ENCODE measurements at regions not wholly inside any gene's neighbourhood (a gene's known extent, or its start where the extent isn't known, plus 50 kb on each side); places are given as distances from the start of the nearest gene placed in this dataset.
"Not testable (repeated sequence)": the region's sequence is repeated elsewhere in the genome, so short reads cannot be mapped to it uniquely, and the experiment has no call there.

GRCh38 chr7:52569151-52569550 is 466.3 kb upstream of the POM121L12 start:
- POLR2A ChIA-PET = no interaction called here
- CTCF ChIA-PET = no interaction called here
- no peak for TF ChIP-seq CTCF (IDR thresholded peaks at IDR 0.05; ENCODE audit: control extremely low read depth, extremely low read depth, low read depth, missing control alignments)
- DNase-seq (ENCODE audit: extremely low spot score) = no peak

DNA sequence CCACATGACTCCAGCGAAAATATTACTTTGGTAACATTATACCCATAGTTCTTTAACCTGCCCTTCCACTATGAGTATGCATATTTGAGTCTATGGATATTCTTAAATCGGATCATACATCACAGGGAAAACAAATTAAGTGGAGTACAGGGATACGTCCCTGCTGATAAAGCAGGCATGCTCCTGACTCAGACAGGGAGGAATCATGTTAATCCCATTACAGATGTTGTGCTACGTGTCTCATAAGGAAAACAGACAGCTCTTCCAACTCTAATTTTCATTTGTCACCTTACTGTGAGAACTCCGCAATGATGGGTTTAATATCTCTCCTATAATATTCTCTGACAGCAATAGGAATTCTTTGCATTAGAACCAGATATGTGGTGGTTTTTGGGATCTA is 469.5 kb upstream of the POM121L12 start:
- DNase-seq (ENCODE audit: extremely low spot score) = no peak
- ChIA-PET CTCF (interaction anchor here (0.6 kb wide), 1 partner anchor 8 kb away, joined by 3 read pairs; no protein-coding TSS in a partner anchor), POLR2A (no interaction called here)
- no peak for TF ChIP-seq CTCF (IDR thresholded peaks at IDR 0.05; ENCODE audit: control extremely low read depth, extremely low read depth, low read depth, missing control alignments)

GRCh38 chr7:52555805-52556204 is 479.6 kb upstream of the POM121L12 start:
- DNase-seq (ENCODE audit: extremely low spot score) = no peak
- CTCF ChIA-PET = no interaction called here
- TF ChIP-seq CTCF (IDR thresholded peaks at IDR 0.05; ENCODE audit: control extremely low read depth, extremely low read depth, low read depth, missing control alignments) = no peak
- POLR2A ChIA-PET = no interaction called here

- no peak for TF ChIP-seq CTCF (IDR thresholded peaks at IDR 0.05; ENCODE audit: control extremely low read depth, extremely low read depth, low read depth, missing control alignments)
- ChIA-PET POLR2A (no interaction called here), CTCF (interaction anchor here (1.0 kb wide), 1 partner anchor 10 kb away, joined by 3 read pairs; no protein-coding TSS in a partner anchor)
- DNase-seq (ENCODE audit: extremely low spot score) = no peak
Measured at GRCh38 chr7:52547308-52547910, 488.0 kb upstream of the POM121L12 start.

DNA sequence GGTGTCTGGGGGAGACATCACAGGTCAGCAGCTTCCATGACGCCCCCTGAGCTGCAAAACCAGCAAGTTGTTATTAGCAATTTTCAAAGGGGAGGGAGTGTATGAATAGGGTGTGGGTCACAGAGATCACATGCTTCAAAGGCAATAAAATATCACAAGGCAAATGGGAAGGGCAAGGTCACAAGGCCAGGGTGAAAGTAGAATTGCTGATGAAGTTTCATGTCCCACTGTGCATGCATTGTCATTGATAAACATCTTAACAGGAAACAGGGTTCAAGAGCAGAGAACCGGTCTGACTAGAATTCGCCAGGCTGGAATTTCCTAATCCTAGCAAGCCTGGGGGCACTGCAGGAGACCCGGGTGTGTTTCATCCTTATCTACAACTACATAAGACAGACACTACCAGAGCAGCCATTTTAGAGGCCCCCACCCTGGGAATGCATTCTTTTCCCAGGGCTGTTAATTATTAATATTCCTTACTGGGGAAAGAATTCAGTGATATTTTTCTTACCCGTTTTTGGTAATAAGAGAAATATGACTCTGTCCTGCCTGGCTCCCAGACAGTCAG is 494.2 kb upstream of the POM121L12 start:
- POLR2A ChIA-PET; DNase-seq (ENCODE audit: extremely low spot score); CTCF ChIA-PET: not testable (repeated sequence)

GRCh38 chr7:52540041-52540440 is 495.4 kb upstream of the POM121L12 start:
- ChIA-PET POLR2A (no interaction called here), CTCF (no interaction called here)
- TF ChIP-seq CTCF (IDR thresholded peaks at IDR 0.05; ENCODE audit: control extremely low read depth, extremely low read depth, low read depth, missing control alignments) = no peak
- DNase-seq (ENCODE audit: extremely low spot score) = no peak

- TF ChIP-seq CTCF (IDR thresholded peaks at IDR 0.05; ENCODE audit: control extremely low read depth, extremely low read depth, low read depth, missing control alignments) = no peak
- POLR2A ChIA-PET = no interaction called here
- CTCF ChIA-PET = no interaction called here
- no peak for DNase-seq (ENCODE audit: extremely low spot score)
Measured at GRCh38 chr7:52539414-52539813, 496.0 kb upstream of the POM121L12 start.
